Neural cell (in vitro differentiated cells): ENCODE measurements at regions not wholly inside any gene's neighbourhood (a gene's known extent, or its start where the extent isn't known, plus 50 kb on each side); places are given as distances from the start of the nearest gene placed in this dataset.
A peak's percentile ranks its signal among the peaks of the same experiment; 100 is the strongest.
"Not testable (repeated sequence)": the region's sequence is repeated elsewhere in the genome, so short reads cannot be mapped to it uniquely, and the experiment has no call there.

Experiments
- H2AFZ ChIP-seq: fragments of 200-600, 300-800 bp; sonication (generic), shearing (Covaris generic); 2 replicates; pipeline ENCODE4 v1.6.0; 2014; ENCODE audit warnings: low read depth, mild to moderate bottlenecking, antibody characterized with exemption, low read length, moderate library complexity
- H3F3A ChIP-seq: fragments of 200-600 bp; shearing (Covaris generic); 2 replicates; pipeline ENCODE4 v1.6.1; 2016; ENCODE audit warnings: mild to moderate bottlenecking, moderate library complexity, mixed read lengths, antibody characterized with exemption, low read length; ENCODE audit not compliant: insufficient read depth, poor library complexity, severe bottlenecking
- H3K27ac ChIP-seq: fragments of 200-600, 300-800 bp; sonication (generic), shearing (Covaris generic); 2 replicates; pipeline ENCODE4 v1.5.1; 2014; ENCODE audit warnings: mild to moderate bottlenecking, low read length, moderate library complexity
- H3K27me3 ChIP-seq: fragments of 300-800, 200-600 bp; sonication (generic), shearing (Covaris generic); 2 replicates; pipeline ENCODE4 v1.6.0; 2014; ENCODE audit warnings: mild to moderate bottlenecking, low read depth, low read length, moderate library complexity; ENCODE audit not compliant: insufficient read depth
- H3K36me3 ChIP-seq: fragments of 300-800, 200-600 bp; sonication (generic), shearing (Covaris generic); 2 replicates; pipeline ENCODE4 v1.5.1; 2014; ENCODE audit warnings: mild to moderate bottlenecking, antibody characterized with exemption, low read length, moderate library complexity; ENCODE audit not compliant: insufficient read depth
- H3K4me2 ChIP-seq: fragments of 300-800, 200-600 bp; sonication (generic), shearing (Covaris generic); 2 replicates; pipeline ENCODE4 v1.6.0; 2014; ENCODE audit warnings: mild to moderate bottlenecking, low read length
- H3K4me3 ChIP-seq: fragments of 300-800, 200-600 bp; sonication (generic), shearing (Covaris generic); 2 replicates; pipeline ENCODE4 v1.5.1; 2014; ENCODE audit warnings: mild to moderate bottlenecking, low read length, moderate library complexity
- H3K79me2 ChIP-seq: fragments of 200-600 bp; shearing (Covaris generic); replicated peaks from 2 replicates; pipeline ENCODE4 v1.6.0; 2014; ENCODE audit warnings: mild to moderate bottlenecking, low read length, moderate library complexity; ENCODE audit not compliant: insufficient read depth
- H3K9ac ChIP-seq: fragments of 300-800, 200-600 bp; sonication (generic), shearing (Covaris generic); 2 replicates; pipeline ENCODE4 v1.6.1; 2016; ENCODE audit warnings: mild to moderate bottlenecking, low read length, mixed read lengths
- H3K9me2 ChIP-seq: fragments of 200-600 bp; shearing (Covaris generic); 2 replicates; pipeline ENCODE4 v1.6.1; 2016; ENCODE audit warnings: mild to moderate bottlenecking, low read length, mixed read lengths; ENCODE audit not compliant: insufficient read depth
- H3K9me3 ChIP-seq: fragments of 200-600, 300-800 bp; sonication (generic), shearing (Covaris generic); 2 replicates; pipeline ENCODE4 v1.6.1; 2016; ENCODE audit warnings: mild to moderate bottlenecking, mixed run types, low read length, moderate library complexity, mixed read lengths
- H4K20me1 ChIP-seq: fragments of 200-600 bp; shearing (Covaris generic); 2 replicates; pipeline ENCODE4 v1.6.1; 2016; ENCODE audit warnings: mild to moderate bottlenecking, mixed run types; ENCODE audit not compliant: insufficient read depth
- EP300 ChIP-seq: fragments of 450-650 bp; conservative IDR thresholded peaks from 2 replicates; pipeline ENCODE4 v1.6.1; 2014; ENCODE audit warnings: antibody characterized with exemption, mild to moderate bottlenecking, moderate library complexity; ENCODE audit not compliant: poor library complexity, severe bottlenecking
- MXI1 ChIP-seq: fragments of 450-650 bp; conservative IDR thresholded peaks from 2 replicates; pipeline ENCODE4 v1.6.1; 2014; ENCODE audit warnings: antibody characterized with exemption, mild to moderate bottlenecking; ENCODE audit not compliant: poor library complexity, severe bottlenecking
- POLR2AphosphoS5 ChIP-seq: IDR thresholded peaks from 2 replicates; pipeline ENCODE4 v1.6.1; 2012
- RAD21 ChIP-seq: fragments of 450-650 bp; conservative IDR thresholded peaks from 2 replicates; pipeline ENCODE4 v1.6.1; 2014; ENCODE audit warnings: antibody characterized with exemption, mild to moderate bottlenecking, moderate library complexity
- SMC3 ChIP-seq: fragments of 450-650 bp; conservative IDR thresholded peaks from 2 replicates; pipeline ENCODE4 v1.6.1; 2014; ENCODE audit warnings: antibody characterized with exemption, mild to moderate bottlenecking, moderate library complexity; ENCODE audit not compliant: poor library complexity
- TAF1 ChIP-seq: IDR thresholded peaks from 2 replicates; pipeline ENCODE4 v1.6.1; 2012; ENCODE audit warnings: low read depth
- TF ChIP-seq, protein P1 (sequence below): IDR thresholded peaks from 2 replicates; pipeline ENCODE4 v1.6.1; 2012; ENCODE audit warnings: borderline replicate concordance

DNA sequence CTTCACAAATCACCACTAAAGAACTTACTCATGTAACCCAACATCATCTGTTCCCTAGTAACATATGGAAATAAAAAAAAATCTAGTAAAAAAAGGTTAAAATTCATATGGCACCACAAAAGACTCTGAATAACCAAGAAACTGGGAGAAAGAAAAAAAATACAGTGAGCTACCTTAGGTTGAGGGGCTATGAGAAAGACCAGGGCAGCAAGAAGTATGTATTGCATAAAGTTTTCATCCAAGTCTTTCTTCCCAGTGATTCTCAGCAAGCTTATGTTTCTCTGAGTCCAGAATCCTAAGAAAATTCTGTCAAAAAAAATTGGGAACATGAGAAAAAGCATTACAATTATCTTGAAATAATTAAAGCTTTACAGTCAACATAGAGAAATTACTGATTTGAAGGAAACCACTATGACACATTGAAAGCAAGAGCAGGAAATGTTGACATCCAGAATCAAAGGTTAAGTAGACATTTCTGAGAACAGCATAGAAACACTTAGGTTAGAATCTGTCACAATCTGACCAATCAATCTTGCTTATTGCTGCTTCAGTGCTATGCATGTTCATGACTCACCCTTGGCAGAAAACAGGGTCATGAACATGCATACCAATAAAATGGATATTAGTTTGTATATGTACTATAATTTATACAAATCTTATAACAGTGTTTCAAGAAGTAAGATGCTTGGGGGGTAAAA, 494.0 kb upstream of the POT1 start:
- Histone ChIP-seq H3K4me2 (no peak overlapping the region), H3K4me3 (no peak overlapping the region), H2AFZ (no peak overlapping the region), H3K27ac (no peak overlapping the region), H3K79me2 (no peaks in the 10 kb centered on the region), H3F3A (no peaks in the 10 kb centered on the region), H3K27me3 (no peaks in the 10 kb centered on the region), H3K36me3 (no peaks in the 10 kb centered on the region), H3K9ac (no peak overlapping the region), H4K20me1 (no peaks in the 10 kb centered on the region), H3K9me2 (no peaks in the 10 kb centered on the region), H3K9me3 (no peaks in the 10 kb centered on the region)
- no peak for TF ChIP-seq SMC3
- no peak for TF ChIP-seq MXI1
- peak; percentile 67 for TF ChIP-seq EP300
- no peak for TF ChIP-seq RAD21
- TF ChIP-seq POLR2AphosphoS5 = peak; percentile 56

DNA sequence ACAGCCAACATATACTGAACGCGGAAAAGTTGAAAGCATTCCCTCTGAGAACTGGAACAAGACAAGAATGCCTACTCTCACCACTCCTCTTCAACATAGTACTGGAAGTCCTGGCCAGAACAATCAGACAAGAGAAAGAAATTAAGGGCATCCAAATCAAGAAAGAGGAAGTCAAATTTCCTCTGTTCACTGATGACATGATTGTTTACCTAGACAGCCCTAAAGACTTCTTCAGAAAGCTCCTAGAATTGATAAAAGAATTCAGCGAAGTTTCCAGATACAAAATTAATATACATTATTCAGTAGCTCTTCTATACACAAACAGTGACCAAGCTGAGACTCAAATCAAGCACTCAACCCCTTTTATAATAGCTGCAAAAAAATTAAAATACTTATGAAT, 491.8 kb upstream of the POT1 start:
- H3K9me3 ChIP-seq, H3K27me3 ChIP-seq, H3K79me2 ChIP-seq, H3K4me2 ChIP-seq, H3K27ac ChIP-seq, H3F3A ChIP-seq, H3K4me3 ChIP-seq, H3K9me2 ChIP-seq, H2AFZ ChIP-seq, H4K20me1 ChIP-seq, H3K9ac ChIP-seq, H3K36me3 ChIP-seq: not testable (repeated sequence)

DNA sequence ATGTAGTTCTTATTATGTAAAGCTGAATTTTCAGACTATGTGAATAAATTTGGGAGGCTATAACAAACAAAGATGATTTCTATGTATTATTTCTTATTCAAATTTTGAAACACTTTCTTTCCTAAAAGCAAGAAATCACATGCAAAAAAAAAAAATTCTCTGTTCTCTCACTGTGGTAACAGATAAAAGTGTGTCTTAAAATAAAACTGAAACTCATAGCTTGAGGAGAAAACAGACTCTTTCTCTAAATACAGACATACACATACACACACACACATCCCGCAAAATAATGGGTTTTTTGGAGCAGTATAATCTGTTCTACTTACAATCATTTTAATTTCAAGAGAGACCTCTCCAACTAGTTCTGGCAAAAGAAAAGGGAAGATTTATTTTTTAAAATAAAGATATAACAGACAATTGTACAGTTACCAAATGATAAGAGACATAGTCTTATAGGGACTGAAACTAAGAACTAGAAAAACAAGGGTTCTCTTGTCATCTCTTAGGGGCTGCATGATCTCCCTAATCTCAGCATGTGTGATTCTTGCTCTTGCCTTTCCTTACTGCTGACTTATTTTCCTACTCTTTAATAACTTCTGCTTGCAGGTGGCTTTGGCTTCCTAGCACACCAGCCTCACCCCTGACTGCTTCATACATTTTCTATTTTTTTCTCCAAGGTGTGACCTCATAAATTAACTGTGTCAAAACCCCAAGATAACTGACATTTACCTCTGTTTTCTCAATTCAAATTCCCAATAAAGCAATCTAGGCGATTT, 483.5 kb upstream of the POT1 start:
- H4K20me1 ChIP-seq = no peaks in the 10 kb centered on the region
- no peak overlapping the region for H3K27ac ChIP-seq
- no peak overlapping the region for H3K4me3 ChIP-seq
- no peak overlapping the region for H3K9ac ChIP-seq
- no peak overlapping the region for H2AFZ ChIP-seq
- H3K36me3 ChIP-seq = no peaks in the 10 kb centered on the region
- H3K27me3 ChIP-seq = no peaks in the 10 kb centered on the region
- no peaks in the 10 kb centered on the region for H3K9me3 ChIP-seq
- no peaks in the 10 kb centered on the region for H3K9me2 ChIP-seq
- H3K4me2 ChIP-seq = no peak overlapping the region
- TF ChIP-seq EP300 (no peak), SMC3 (no peak), RAD21 (no peak), TAF1 (no peak)
- TF ChIP-seq, protein P1, sequence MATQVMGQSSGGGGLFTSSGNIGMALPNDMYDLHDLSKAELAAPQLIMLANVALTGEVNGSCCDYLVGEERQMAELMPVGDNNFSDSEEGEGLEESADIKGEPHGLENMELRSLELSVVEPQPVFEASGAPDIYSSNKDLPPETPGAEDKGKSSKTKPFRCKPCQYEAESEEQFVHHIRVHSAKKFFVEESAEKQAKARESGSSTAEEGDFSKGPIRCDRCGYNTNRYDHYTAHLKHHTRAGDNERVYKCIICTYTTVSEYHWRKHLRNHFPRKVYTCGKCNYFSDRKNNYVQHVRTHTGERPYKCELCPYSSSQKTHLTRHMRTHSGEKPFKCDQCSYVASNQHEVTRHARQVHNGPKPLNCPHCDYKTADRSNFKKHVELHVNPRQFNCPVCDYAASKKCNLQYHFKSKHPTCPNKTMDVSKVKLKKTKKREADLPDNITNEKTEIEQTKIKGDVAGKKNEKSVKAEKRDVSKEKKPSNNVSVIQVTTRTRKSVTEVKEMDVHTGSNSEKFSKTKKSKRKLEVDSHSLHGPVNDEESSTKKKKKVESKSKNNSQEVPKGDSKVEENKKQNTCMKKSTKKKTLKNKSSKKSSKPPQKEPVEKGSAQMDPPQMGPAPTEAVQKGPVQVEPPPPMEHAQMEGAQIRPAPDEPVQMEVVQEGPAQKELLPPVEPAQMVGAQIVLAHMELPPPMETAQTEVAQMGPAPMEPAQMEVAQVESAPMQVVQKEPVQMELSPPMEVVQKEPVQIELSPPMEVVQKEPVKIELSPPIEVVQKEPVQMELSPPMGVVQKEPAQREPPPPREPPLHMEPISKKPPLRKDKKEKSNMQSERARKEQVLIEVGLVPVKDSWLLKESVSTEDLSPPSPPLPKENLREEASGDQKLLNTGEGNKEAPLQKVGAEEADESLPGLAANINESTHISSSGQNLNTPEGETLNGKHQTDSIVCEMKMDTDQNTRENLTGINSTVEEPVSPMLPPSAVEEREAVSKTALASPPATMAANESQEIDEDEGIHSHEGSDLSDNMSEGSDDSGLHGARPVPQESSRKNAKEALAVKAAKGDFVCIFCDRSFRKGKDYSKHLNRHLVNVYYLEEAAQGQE = no peak
- H3F3A ChIP-seq = no peaks in the 10 kb centered on the region
- no peaks in the 10 kb centered on the region for H3K79me2 ChIP-seq
